Thyroid gland (tissue), 4 donors: ENCODE measurements at regions not wholly inside any gene's neighbourhood (a gene's known extent, or its start where the extent isn't known, plus 50 kb on each side); places are given as distances from the start of the nearest gene placed in this dataset.

Experiments used
- DNase-seq, 2 donors: peaks; one replicate each; pipeline ENCODE4 v3.0.0-alpha.2; 2019
- H3K27ac ChIP-seq, 3 donors: fragments of 200-600 bp; sonication (generic); 1 replicate in 2 of 3; 2 replicates in 1 of 3; pipeline ENCODE4 v1.5.1; 2016 to 2019; ENCODE audit warnings: mild to moderate bottlenecking in 1 of 3, moderate library complexity in 1 of 3
- H3K27me3 ChIP-seq: fragments of 200-600 bp; sonication (generic); one replicate; pipeline ENCODE4 v1.5.1; 2019
- H3K36me3 ChIP-seq, 2 donors: fragments of 200-600 bp; sonication (generic); one replicate each; pipeline ENCODE4 v1.5.1; 2016 to 2019
- H3K4me1 ChIP-seq, 2 donors: fragments of 200-600 bp; sonication (generic); one replicate each; pipeline ENCODE4 v1.5.1; 2017 to 2019
- H3K4me3 ChIP-seq, 3 donors: fragments of 200-600 bp; sonication (generic); replicated peaks in 1 of 3; 1 replicate in 2 of 3; 2 replicates in 1 of 3; pipeline ENCODE4 v1.5.1; 2016; ENCODE audit warnings: mild to moderate bottlenecking in 1 of 3
- H3K9me3 ChIP-seq: fragments of 200-600 bp; sonication (generic); one replicate; pipeline ENCODE4 v1.5.1; 2017
- POLR2A ChIP-seq, 2 donors: fragments of 450-650 bp; IDR thresholded peaks; one replicate each; pipeline ENCODE4 v1.6.1; 2017; ENCODE audit warnings: antibody characterized with exemption in 2 of 2, mild to moderate bottlenecking in 2 of 2, moderate library complexity in 1 of 2
- WGBS, 2 donors: methylation state at CpG; one replicate each; pipeline ENCODE4 v1.1.5; 2017; 5-methylcytosine and 5-hydroxymethylcytosine counted together
- intact Hi-C: fragments of 100-400 bp; cut with DNase I; formaldehyde crosslinking; loops from one replicate; pipeline ENCODE4 v1.15.1; 2023
- TF ChIP-seq, protein P1 (sequence below), 6 experiments: fragments of 200-600 bp in 3 of 6; fragments of 450-650 bp in 3 of 6; sonication (generic) in 3 of 6; IDR thresholded peaks; one replicate each; pipeline ENCODE4 v1.5.1; 2016 to 2019; ENCODE audit warnings: antibody characterized with exemption in 6 of 6, mild to moderate bottlenecking in 2 of 6, inconsistent platforms in 1 of 6, moderate library complexity in 1 of 6

DNA sequence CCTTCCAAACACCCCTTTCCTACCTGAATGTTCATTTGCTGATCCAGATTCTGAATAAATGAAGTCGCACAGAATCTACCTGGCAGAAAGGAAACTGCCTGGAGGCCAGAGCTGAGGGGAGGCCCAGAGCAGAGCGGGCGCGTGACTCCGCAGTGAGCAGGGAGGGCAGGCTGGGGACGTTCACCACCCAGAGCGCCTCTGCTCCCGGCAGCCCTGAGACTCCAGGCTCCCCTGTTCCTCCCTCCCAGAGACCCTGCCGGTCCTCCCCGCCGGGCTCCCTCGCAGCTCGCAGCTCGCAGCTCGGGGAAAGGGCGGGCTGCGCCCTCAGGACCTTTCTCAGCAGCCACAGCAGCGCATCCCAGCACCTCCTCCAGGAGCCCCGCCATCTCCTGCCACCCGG lies 176.7 kb upstream of the ZNF32 start:
- intact Hi-C loops: no loop called here
- WGBS, 2 donors: 96 to 97% methylated on average over 20 of the region's 20 CpGs
- no peaks in the 10 kb centered on the region for H3K9me3 ChIP-seq
- H3K27me3 ChIP-seq: no peaks in the 10 kb centered on the region
- H3K27ac ChIP-seq: peak overlapping the region; percentile 43 to 62 (median 44)
- H3K36me3 ChIP-seq: no peaks in the 10 kb centered on the region
- H3K4me3 ChIP-seq: no peak overlapping the region
- peaks cover 11 to 13% of the 10 kb centered on the region in 2 donors for H3K4me1 ChIP-seq
- no peak for TF ChIP-seq POLR2A (IDR thresholded peaks at IDR 0.05)
- TF ChIP-seq, protein P1, sequence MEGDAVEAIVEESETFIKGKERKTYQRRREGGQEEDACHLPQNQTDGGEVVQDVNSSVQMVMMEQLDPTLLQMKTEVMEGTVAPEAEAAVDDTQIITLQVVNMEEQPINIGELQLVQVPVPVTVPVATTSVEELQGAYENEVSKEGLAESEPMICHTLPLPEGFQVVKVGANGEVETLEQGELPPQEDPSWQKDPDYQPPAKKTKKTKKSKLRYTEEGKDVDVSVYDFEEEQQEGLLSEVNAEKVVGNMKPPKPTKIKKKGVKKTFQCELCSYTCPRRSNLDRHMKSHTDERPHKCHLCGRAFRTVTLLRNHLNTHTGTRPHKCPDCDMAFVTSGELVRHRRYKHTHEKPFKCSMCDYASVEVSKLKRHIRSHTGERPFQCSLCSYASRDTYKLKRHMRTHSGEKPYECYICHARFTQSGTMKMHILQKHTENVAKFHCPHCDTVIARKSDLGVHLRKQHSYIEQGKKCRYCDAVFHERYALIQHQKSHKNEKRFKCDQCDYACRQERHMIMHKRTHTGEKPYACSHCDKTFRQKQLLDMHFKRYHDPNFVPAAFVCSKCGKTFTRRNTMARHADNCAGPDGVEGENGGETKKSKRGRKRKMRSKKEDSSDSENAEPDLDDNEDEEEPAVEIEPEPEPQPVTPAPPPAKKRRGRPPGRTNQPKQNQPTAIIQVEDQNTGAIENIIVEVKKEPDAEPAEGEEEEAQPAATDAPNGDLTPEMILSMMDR (IDR thresholded peaks at IDR 0.05): no peak
- no peak for DNase-seq

DNA sequence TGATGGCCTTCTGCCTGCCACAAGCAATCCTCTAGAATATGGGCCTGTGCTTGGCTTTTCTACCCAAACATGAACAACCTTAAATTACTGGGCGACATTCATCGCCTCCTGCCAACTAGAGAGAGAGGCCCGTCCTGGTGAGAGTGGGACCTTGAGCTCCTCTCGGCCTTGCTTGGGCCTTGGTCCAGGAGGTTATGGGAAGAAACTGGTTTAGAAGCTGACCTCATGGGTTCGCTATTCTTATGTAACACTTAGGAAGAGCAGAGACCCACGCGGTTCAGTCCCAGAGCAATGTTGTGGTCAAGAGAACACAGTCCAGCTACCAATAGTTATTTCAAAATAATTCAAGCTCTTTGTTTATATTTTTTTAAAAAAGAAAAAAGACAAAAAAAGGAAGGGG lies 176.3 kb upstream of the ZNF32 start:
- Histone ChIP-seq H3K9me3 (no peaks in the 10 kb centered on the region), H3K4me3 (no peak overlapping the region), H3K27ac (peak overlapping the region; percentile 44 to 62 (median 50)), H3K27me3 (no peaks in the 10 kb centered on the region), H3K4me1 (peaks cover 11 to 13% of the 10 kb centered on the region in 2 donors), H3K36me3 (no peaks in the 10 kb centered on the region)
- 50 to 81% methylated on average over 7 of the region's 7 CpGs for WGBS, 2 donors
- intact Hi-C loops: no loop called here
- DNase-seq: peak in 1 of 2 donors; percentile 15
- TF ChIP-seq, protein P1 (IDR thresholded peaks at IDR 0.05): no peak
- no peak for TF ChIP-seq POLR2A (IDR thresholded peaks at IDR 0.05)

DNA sequence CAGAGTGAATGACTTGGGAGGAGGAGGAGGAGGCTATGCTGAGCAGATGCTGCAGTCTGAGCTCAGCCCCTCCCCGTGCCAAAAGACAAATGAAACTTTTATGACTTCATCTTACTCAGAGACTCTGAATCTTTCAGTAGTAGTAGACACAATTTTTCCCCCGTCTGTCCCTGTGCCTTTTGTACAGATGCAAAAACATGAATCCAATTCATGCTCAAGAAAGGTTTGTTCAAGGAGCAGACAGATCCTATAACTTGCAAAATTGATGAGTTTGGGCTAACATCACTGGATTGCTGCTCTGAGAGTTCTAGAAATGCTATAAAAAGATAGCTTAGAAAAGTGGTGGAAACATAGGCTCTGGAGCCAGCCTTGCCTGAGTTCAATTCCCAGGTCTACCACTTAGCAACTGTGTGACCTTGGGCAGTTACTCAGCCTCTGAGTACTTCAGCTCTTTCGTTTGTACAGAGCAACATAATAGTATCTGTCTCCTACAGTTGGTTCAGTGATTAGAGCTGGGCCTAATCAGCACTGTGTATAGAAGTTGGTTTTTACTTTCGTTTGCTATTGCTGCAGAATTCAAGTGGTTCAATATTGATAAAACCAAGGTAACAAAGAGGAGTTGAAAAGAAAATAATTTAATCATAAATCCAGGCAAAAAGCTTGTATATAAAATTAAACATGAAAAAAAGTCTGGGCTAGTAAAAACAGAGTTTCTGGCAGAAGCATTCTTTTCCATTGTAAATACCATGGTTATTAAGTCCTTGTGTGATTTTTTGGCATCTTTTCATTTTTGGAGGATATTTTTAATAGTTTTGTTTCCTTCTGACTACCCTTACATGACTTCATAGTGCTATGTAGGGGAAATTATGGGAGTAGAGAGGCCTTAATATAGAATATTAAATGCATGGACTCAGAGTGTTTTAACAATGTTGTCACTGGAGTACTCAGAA lies 174.2 kb upstream of the ZNF32 start:
- intact Hi-C loops: no loop called here
- no peak for DNase-seq
- no peak for TF ChIP-seq POLR2A (IDR thresholded peaks at IDR 0.05)
- TF ChIP-seq, protein P1 (IDR thresholded peaks at IDR 0.05): no peak
- H3K36me3 ChIP-seq: no peaks in the 10 kb centered on the region
- WGBS, 2 donors: 57 to 68% methylated on average over 4 of the region's 4 CpGs
- H3K9me3 ChIP-seq: no peaks in the 10 kb centered on the region
- H3K27me3 ChIP-seq: no peaks in the 10 kb centered on the region
- H3K4me3 ChIP-seq: no peak overlapping the region
- peak overlapping the region in 1 of 3 donors; percentile 49 for H3K27ac ChIP-seq
- H3K4me1 ChIP-seq: peaks cover 11 to 13% of the 10 kb centered on the region in 2 donors

DNA sequence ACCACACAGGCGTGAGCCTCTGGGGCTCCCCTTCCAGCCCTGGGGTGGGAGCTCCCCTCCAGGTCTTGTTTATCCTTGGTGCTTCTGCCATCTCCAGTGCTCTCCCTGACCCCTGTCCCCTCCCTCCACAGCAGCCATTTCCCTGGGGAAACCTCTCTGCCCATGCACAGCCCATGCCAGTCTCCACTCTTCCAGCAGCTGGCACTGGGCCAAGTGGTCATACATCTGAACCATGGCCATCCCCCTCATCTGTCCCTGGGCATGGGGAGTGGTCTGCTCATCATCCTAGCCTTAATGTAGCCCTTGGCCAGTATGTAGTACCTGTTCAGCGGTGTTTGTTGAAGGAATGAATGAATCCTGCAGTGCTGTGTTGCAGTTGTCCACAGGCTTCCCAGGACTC lies 172.4 kb upstream of the ZNF32 start:
- Histone ChIP-seq H3K27me3 (no peaks in the 10 kb centered on the region), H3K9me3 (no peaks in the 10 kb centered on the region), H3K4me3 (no peak overlapping the region), H3K36me3 (no peaks in the 10 kb centered on the region), H3K27ac (no peak overlapping the region), H3K4me1 (peaks cover 11 to 13% of the 10 kb centered on the region in 2 donors)
- intact Hi-C loops: no loop called here
- 90 to 91% methylated on average over 1 to 2 of the region's 2 CpGs for WGBS, 2 donors
- no peak for TF ChIP-seq POLR2A (IDR thresholded peaks at IDR 0.05)
- TF ChIP-seq, protein P1 (IDR thresholded peaks at IDR 0.05): no peak
- no peak for DNase-seq

DNA sequence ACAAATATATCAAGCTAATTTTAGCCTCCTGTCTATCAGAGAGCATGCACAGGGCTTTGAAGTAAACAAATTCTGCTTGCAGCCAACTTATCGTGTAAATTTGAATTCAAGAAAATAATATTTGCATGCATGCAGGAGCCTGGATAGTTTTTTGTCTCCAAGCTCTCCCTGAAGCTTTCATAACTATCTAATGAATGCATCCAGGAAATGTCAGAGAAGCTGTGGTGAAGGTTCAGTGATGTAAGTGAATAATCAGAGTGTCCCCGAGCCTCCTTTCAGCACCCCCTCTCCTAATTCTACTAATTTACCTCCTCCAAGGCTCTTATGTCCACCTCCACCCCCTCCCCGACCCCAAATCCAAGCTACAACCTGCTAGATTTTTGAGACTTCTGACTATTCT lies 172.0 kb upstream of the ZNF32 start:
- Histone ChIP-seq H3K4me3 (no peak overlapping the region), H3K36me3 (no peaks in the 10 kb centered on the region), H3K27me3 (no peaks in the 10 kb centered on the region), H3K27ac (no peak overlapping the region), H3K4me1 (peaks cover 11 to 13% of the 10 kb centered on the region in 2 donors), H3K9me3 (no peaks in the 10 kb centered on the region)
- TF ChIP-seq, protein P1 (IDR thresholded peaks at IDR 0.05): no peak
- no peak for TF ChIP-seq POLR2A (IDR thresholded peaks at IDR 0.05)
- 82 to 90% methylated on average over 3 of the region's 3 CpGs for WGBS, 2 donors
- intact Hi-C loops: no loop called here
- DNase-seq: no peak
